Left kidney (tissue), 1 donor: ENCODE measurements at regions not wholly inside any gene's neighbourhood (a gene's known extent, or its start where the extent isn't known, plus 50 kb on each side); places are given as distances from the start of the nearest gene placed in this dataset.

Source experiments
- DNase-seq: peaks from one replicate; pipeline ENCODE4 v3.0.0-alpha.2; 2013

GRCh38 chr3:99439892-99440291 is 198.5 kb upstream of the COL8A1 start:
- peak; percentile 60 for DNase-seq

- no peak for DNase-seq
Observed at GRCh38 chr3:99434190-99434589, 204.2 kb upstream of the COL8A1 start.

- DNase-seq: no peak
Observed at GRCh38 chr3:99430348-99431134, 207.9 kb upstream of the COL8A1 start.

- DNase-seq: no peak
Observed at GRCh38 chr3:99429502-99429901, 208.9 kb upstream of the COL8A1 start.

- no peak for DNase-seq
Observed at GRCh38 chr3:99425930-99426329, 212.5 kb upstream of the COL8A1 start.

GRCh38 chr3:99419116-99419515 is 219.3 kb upstream of the COL8A1 start:
- no peak for DNase-seq

GRCh38 chr3:99418709-99419108 is 219.7 kb upstream of the COL8A1 start:
- DNase-seq: no peak

GRCh38 chr3:99418209-99418635 is 220.2 kb upstream of the COL8A1 start:
- no peak for DNase-seq

GRCh38 chr3:99413504-99413903 is 224.9 kb upstream of the COL8A1 start:
- no peak for DNase-seq

GRCh38 chr3:99410789-99411311 is 227.5 kb upstream of the COL8A1 start:
- no peak for DNase-seq

GRCh38 chr3:99409961-99410360 is 228.4 kb upstream of the COL8A1 start:
- no peak for DNase-seq

- no peak for DNase-seq
Observed at GRCh38 chr3:99407257-99407656, 231.1 kb upstream of the COL8A1 start.

GRCh38 chr3:99402755-99403154 is 235.6 kb upstream of the COL8A1 start:
- no peak for DNase-seq

GRCh38 chr3:99400352-99400751 is 238.0 kb upstream of the COL8A1 start:
- DNase-seq: no peak

GRCh38 chr3:99396651-99397275 is 241.6 kb upstream of the COL8A1 start:
- no peak for DNase-seq

- DNase-seq: no peak
Observed at GRCh38 chr3:99394831-99395778, 243.3 kb upstream of the COL8A1 start.

GRCh38 chr3:99393961-99394360 is 244.4 kb upstream of the COL8A1 start:
- no peak for DNase-seq

GRCh38 chr3:99388780-99389179 is 249.6 kb upstream of the COL8A1 start:
- no peak for DNase-seq

- DNase-seq: no peak
Observed at GRCh38 chr3:99384596-99384995, 253.8 kb upstream of the COL8A1 start.

- no peak for DNase-seq
Observed at GRCh38 chr3:99376926-99377325, 261.5 kb upstream of the COL8A1 start.

GRCh38 chr3:99373846-99374210 is 264.6 kb upstream of the COL8A1 start:
- DNase-seq: no peak

GRCh38 chr3:99373088-99373845 is 265.1 kb upstream of the COL8A1 start:
- DNase-seq: no peak
